Bronchial epithelial cell (primary cell): ENCODE measurements at regions not wholly inside any gene's neighbourhood (a gene's known extent, or its start where the extent isn't known, plus 50 kb on each side); places are given as distances from the start of the nearest gene placed in this dataset.

Experiments
- DNase-seq: peaks from one replicate; pipeline ENCODE4 v3.0.0-alpha.2; 2010; ENCODE audit warnings: low read depth
- FAIRE-seq: peaks from 2 replicates; lab custom pipeline; 2011; peaks lifted over from hg19 to GRCh38; lab: Jason Lieb, UNC
- H3K27me3 ChIP-seq: 2 replicates; pipeline ENCODE4 v1.5.1; 2011; ENCODE audit warnings: low read length; ENCODE audit not compliant: control insufficient read depth, insufficient read depth
- H3K36me3 ChIP-seq: 2 replicates; pipeline ENCODE4 v1.5.1; 2011; ENCODE audit warnings: low read length; ENCODE audit not compliant: control insufficient read depth, insufficient read depth
- H3K4me3 ChIP-seq: 2 replicates; pipeline ENCODE4 v1.5.1; 2011; ENCODE audit warnings: mild to moderate bottlenecking, low read depth, low read length, control low read depth
- CTCF ChIP-seq: IDR thresholded peaks from 2 replicates; pipeline ENCODE4 v1.5.1; 2011; ENCODE audit warnings: mild to moderate bottlenecking, moderate library complexity, low read length, control low read depth, inconsistent platforms; ENCODE audit not compliant: insufficient read depth, severe bottlenecking

DNA sequence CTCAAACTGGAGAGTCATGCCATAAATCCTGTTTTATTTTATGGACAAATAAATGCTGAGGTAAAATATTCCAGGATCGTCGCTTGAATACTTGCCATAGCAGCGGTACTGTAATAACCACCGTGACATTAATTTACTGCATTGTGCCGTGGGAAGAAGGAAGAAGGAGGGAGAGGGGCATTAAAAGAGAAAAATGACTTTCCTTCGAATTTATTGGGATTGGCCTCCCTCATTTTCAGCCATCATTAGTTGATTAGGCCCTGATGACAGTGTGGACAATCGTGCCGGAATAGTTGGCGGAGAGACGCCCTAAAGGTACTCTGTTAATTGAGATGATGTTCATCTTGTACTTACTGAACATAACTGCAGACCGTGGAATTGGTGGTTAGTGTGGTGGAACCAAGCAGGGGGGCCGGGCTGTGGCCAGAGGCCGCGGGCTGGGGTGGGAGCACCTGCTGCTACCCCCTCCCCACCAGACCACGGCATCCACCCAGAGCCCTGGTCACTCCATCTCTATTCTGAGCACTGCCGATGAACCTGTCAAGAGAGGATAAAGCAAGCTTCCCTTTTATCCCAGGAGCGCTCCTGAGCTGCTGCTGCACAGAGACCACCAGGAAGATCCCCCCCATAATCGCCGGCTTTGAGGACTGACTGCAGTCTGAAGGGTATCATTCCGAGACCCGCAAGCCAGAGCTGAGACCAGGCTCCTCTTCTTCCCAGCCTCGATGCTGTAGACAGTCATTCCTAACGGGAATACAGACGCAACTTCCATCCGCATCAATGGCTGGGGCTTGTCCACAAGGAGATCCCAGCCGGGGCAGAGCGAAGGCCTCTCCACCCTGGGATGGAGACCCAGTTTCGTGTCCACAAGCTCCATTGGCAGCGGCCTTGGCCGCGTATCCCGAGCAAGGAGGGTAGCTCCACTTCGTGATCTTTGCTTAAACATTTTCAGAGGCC, 168.3 kb upstream of the TSHZ3 start:
- H3K36me3 ChIP-seq = no peaks in the 10 kb centered on the region
- H3K27me3 ChIP-seq = no peaks in the 10 kb centered on the region
- DNase-seq = no peak
- no peak for FAIRE-seq
- H3K4me3 ChIP-seq = no peak overlapping the region
- no peak for TF ChIP-seq CTCF

GRCh38 chr19:31518216-31519020, 169.2 kb upstream of the TSHZ3 start:
- TF ChIP-seq CTCF = no peak
- DNase-seq (no peak), FAIRE-seq (no peak)
- no peak overlapping the region for H3K4me3 ChIP-seq
- H3K36me3 ChIP-seq = no peaks in the 10 kb centered on the region
- no peaks in the 10 kb centered on the region for H3K27me3 ChIP-seq

DNA sequence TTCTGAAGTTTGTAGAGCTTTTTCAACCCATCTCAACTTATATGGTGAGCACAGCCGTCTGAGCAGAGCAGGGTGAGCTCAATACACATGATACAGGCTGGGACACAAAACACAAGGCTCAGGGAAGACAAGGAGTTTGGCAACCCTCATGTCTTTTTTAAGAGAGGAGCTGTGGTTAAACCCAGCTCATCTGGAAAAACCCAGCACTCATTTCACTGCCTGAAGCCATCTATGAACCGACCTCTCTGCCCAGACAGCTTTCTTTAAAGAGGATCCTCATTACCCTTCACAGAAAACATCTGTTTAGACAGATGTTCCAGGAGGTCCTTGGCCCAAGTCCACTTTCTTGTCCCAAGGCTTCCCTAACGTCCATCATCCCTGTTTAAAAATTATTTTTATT, 170.0 kb upstream of the TSHZ3 start:
- FAIRE-seq = no peak
- TF ChIP-seq CTCF = no peak
- Histone ChIP-seq H3K27me3 (no peaks in the 10 kb centered on the region), H3K36me3 (no peaks in the 10 kb centered on the region), H3K4me3 (no peak overlapping the region)
- DNase-seq = no peak

DNA sequence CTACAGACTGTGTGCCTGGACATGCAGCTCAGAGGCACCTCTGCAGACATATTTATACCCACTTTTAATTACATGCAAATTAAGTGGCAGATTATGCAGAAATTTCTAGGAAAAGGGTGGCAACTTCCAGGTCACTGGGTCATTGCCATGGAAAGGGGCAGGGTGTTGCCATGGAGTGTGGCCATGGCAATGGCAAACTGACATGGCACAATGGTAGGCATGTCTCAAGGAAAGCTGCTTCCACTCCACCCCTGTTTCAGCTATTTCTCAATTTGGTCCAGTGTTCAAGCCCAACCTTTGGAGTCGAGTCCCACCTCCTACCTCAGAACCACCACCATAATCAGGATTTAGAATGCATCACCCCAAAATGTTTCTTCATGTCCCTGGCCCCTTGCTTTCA, 170.7 kb upstream of the TSHZ3 start:
- DNase-seq (no peak), FAIRE-seq (no peak)
- H3K36me3 ChIP-seq = no peaks in the 10 kb centered on the region
- TF ChIP-seq CTCF = no peak
- H3K4me3 ChIP-seq = no peak overlapping the region
- no peaks in the 10 kb centered on the region for H3K27me3 ChIP-seq

DNA sequence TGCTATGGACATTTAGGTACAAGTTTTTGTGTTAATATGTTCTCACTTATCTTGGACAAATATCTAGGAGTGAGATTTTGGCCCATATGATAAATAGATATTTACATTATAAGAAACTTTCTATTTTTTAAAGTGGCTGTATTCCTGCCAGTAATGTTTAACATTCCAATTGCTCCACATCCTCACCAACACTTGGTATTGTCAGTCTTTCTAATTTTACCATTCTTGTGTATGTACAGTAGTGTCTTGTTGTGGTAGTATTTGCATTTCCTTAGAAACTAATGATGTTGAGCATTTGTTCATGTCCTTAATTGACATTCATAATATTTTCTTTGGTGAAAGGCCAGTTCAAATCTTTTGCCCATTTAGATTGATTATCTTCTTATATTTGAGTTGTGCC, 171.4 kb upstream of the TSHZ3 start:
- Histone ChIP-seq H3K27me3 (no peaks in the 10 kb centered on the region), H3K36me3 (no peaks in the 10 kb centered on the region), H3K4me3 (no peak overlapping the region)
- DNase-seq (no peak), FAIRE-seq (no peak)
- no peak for TF ChIP-seq CTCF
